RWPE2 (cell line): ENCODE measurements at regions not wholly inside any gene's neighbourhood (a gene's known extent, or its start where the extent isn't known, plus 50 kb on each side); places are given as distances from the start of the nearest gene placed in this dataset.

ENCODE experiments used
- ATAC-seq: fragments of 200-7000 bp; cut with Tn5 transposase; 3 replicates; pipeline ENCODE4 v1.9.1; 2021; ENCODE audit warnings: low read depth
- DNase-seq: peaks from one replicate; pipeline ENCODE4 v3.0.0-alpha.2; 2020; ENCODE audit warnings: low spot score
- H3K27ac ChIP-seq: fragments of 450-650 bp; 2 replicates; pipeline ENCODE4 v1.5.1; 2017; ENCODE audit warnings: mild to moderate bottlenecking; ENCODE audit not compliant: poor library complexity, severe bottlenecking
- H3K27me3 ChIP-seq: fragments of 250-450 bp; sonication (Bioruptor Pico); 2 replicates; pipeline ENCODE4 v1.5.1; 2021; ENCODE audit warnings: mild to moderate bottlenecking, moderate library complexity; ENCODE audit not compliant: insufficient read depth, poor library complexity, severe bottlenecking
- H3K36me3 ChIP-seq: fragments of 250-450 bp; sonication (Bioruptor Pico); 2 replicates; pipeline ENCODE4 v1.5.1; 2020; ENCODE audit warnings: low read depth, mild to moderate bottlenecking, moderate library complexity
- H3K4me1 ChIP-seq: fragments of 250-450 bp; sonication (Bioruptor Pico); 2 replicates; pipeline ENCODE4 v1.5.1; 2021; ENCODE audit warnings: mild to moderate bottlenecking, moderate library complexity; ENCODE audit not compliant: insufficient read depth, poor library complexity, severe bottlenecking
- H3K4me3 ChIP-seq: fragments of 250-450 bp; sonication (Bioruptor Pico); 2 replicates; pipeline ENCODE4 v1.5.1; 2021; ENCODE audit warnings: mild to moderate bottlenecking, moderate library complexity; ENCODE audit not compliant: severe bottlenecking
- H3K9me3 ChIP-seq: fragments of 250-450 bp; sonication (Bioruptor Pico); 2 replicates; pipeline ENCODE4 v1.5.1; 2021; ENCODE audit warnings: mild to moderate bottlenecking, moderate library complexity; ENCODE audit not compliant: severe bottlenecking
- TF ChIP-seq, protein P1 (sequence below): fragments of 450-650 bp; IDR thresholded peaks from one replicate; pipeline ENCODE4 v1.5.1; 2017; ENCODE audit warnings: mild to moderate bottlenecking, moderate library complexity; ENCODE audit not compliant: poor library complexity, severe bottlenecking

DNA sequence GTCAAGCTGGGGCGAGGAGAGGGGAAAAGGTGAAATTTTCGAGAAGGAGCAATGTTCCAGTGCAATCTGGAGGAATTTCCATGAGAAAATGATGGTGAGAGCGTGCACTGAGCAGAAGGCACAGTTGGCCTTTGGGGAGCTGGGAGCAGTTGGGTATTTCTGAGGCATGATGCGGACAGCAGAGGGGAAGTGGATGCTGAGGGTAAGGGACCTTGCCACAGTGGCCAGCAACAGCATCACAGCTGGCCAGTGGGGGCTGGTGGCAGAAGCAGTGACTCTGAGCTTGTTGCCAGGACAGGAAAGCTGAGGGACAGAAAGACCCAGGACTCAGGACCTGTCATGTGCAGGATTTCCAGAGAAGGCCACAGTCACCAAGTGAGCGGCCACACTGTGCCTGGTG is 98.9 kb downstream of the LSM3 start:
- Histone ChIP-seq H3K4me1 (no peaks in the 10 kb centered on the region), H3K27me3 (no peaks in the 10 kb centered on the region), H3K9me3 (no peaks in the 10 kb centered on the region), H3K27ac (no peak overlapping the region), H3K4me3 (no peak overlapping the region), H3K36me3 (no peaks in the 10 kb centered on the region)
- no peak for ATAC-seq
- TF ChIP-seq, protein P1, sequence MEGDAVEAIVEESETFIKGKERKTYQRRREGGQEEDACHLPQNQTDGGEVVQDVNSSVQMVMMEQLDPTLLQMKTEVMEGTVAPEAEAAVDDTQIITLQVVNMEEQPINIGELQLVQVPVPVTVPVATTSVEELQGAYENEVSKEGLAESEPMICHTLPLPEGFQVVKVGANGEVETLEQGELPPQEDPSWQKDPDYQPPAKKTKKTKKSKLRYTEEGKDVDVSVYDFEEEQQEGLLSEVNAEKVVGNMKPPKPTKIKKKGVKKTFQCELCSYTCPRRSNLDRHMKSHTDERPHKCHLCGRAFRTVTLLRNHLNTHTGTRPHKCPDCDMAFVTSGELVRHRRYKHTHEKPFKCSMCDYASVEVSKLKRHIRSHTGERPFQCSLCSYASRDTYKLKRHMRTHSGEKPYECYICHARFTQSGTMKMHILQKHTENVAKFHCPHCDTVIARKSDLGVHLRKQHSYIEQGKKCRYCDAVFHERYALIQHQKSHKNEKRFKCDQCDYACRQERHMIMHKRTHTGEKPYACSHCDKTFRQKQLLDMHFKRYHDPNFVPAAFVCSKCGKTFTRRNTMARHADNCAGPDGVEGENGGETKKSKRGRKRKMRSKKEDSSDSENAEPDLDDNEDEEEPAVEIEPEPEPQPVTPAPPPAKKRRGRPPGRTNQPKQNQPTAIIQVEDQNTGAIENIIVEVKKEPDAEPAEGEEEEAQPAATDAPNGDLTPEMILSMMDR: no peak
- no peak for DNase-seq

DNA sequence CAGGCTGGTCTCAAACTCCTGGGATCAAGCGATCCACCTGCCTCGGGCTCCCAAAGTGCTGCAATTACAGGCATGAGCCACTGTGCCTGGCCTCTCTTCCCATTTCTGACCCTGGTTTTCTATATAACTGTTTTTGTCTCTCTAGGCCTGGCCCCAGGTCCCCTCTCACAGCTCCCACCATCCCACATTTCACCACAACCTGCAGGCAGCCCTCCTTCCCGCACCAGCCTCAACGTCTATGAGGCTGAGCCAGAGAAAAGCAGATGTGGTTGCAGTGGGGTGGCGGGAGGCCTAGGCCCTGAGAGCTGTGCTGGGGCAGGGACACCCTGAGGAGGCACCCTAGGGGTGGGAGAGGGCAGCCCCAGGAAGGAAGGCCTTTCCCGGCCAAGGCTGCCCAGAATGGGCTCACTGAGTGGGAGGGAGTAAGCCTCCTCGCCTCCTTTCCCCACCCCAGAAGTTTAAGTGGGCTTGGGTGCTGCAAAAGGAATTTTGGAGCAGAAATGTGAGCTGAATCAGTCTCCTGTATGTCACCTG is 99.7 kb downstream of the LSM3 start:
- no peak overlapping the region for H3K4me3 ChIP-seq
- no peak for DNase-seq
- no peaks in the 10 kb centered on the region for H3K4me1 ChIP-seq
- TF ChIP-seq, protein P1: no peak
- H3K9me3 ChIP-seq: no peaks in the 10 kb centered on the region
- no peak for ATAC-seq
- H3K27ac ChIP-seq: no peak overlapping the region
- H3K36me3 ChIP-seq: no peaks in the 10 kb centered on the region
- H3K27me3 ChIP-seq: no peaks in the 10 kb centered on the region

DNA sequence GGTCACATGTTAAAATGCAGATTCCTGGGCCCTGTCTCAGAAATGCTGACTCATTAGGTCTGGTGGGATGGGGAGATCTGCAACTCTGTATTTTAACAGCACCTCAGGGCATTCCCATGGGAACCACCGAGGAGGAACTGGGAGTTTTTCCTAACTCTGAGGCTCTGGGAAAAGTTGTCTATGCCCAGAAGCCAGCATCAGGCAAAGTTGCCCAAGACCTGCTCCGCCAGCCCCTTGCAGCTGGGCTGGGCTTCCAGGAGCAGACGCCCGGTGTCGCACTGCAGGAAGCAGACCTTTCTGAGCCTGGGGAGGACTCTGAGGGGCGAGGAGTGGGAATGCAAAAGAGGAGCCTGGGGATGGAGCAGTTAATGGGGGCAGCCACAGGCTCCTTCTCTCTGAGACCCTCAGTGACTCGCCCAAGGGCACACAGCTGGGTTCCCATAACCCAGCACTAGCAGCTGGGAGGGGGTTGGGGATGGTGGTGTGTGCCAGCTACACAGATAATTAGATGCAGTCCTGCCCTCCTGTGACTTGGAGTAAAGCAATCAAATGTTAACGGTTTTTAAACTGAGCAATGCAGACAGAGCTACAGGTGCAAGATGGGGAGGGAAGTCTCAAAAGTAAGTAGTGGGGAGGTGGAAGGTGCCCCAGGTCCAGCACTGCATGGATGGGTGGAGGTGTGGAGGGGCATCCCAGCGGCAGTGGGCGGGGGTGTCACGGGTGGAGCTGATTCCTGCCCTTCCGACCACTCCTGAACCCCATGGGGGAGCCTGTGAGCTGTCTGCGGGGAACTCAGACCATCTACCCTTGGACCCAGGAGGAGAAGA is 100.4 kb downstream of the LSM3 start:
- no peaks in the 10 kb centered on the region for H3K27me3 ChIP-seq
- no peaks in the 10 kb centered on the region for H3K9me3 ChIP-seq
- no peaks in the 10 kb centered on the region for H3K36me3 ChIP-seq
- no peak overlapping the region for H3K27ac ChIP-seq
- ATAC-seq: no peak
- TF ChIP-seq, protein P1: no peak
- DNase-seq: no peak
- no peak overlapping the region for H3K4me3 ChIP-seq
- H3K4me1 ChIP-seq: no peaks in the 10 kb centered on the region

DNA sequence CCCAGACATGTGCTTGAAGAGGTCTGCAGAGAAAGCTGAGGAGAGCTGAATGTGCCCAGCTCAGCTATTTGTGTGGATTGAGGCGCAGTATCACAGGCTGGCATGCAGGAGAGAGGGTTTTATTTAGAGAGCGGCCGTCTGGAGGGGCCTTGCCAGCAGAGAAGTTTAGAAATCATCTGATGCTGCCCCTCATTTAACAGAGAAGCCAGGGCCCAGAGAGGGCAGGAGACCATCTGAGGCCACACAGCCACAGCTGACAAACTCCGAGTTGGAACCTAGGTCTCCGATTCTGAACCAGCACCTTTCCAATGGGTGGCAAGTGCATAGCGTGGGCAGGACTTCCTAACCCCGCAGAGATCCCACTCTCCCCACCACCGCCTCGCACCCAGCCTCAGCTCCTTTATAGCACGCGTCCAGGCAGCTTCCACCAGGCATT is 101.0 kb downstream of the LSM3 start:
- H3K27me3 ChIP-seq: no peaks in the 10 kb centered on the region
- no peak overlapping the region for H3K27ac ChIP-seq
- DNase-seq (no peak), ATAC-seq (no peak)
- TF ChIP-seq, protein P1: no peak
- no peaks in the 10 kb centered on the region for H3K36me3 ChIP-seq
- no peak overlapping the region for H3K4me3 ChIP-seq
- no peaks in the 10 kb centered on the region for H3K4me1 ChIP-seq
- no peaks in the 10 kb centered on the region for H3K9me3 ChIP-seq

DNA sequence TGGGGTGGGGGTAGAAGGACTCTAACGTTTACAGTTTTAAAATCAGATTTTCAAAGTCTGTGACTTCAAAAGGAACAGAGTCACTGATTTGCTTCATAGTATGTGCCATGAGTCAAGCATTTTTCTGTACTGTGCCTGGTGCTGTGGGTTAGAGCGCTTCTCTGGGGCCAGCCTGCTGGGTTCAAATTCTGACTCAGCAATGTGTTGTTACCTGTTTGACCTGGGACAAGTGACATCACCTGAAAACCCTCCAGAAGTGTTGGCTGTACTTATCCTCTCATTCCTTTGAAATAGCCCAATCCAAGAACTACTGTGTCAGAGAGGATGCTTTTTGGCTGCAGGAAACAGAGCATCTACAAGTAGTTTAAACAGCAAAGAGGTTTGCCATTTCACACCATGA is 101.7 kb downstream of the LSM3 start:
- Histone ChIP-seq H3K27me3 (no peaks in the 10 kb centered on the region), H3K4me1 (no peaks in the 10 kb centered on the region), H3K9me3 (no peaks in the 10 kb centered on the region), H3K27ac (no peak overlapping the region), H3K36me3 (no peaks in the 10 kb centered on the region), H3K4me3 (no peak overlapping the region)
- ATAC-seq (no peak), DNase-seq (no peak)
- TF ChIP-seq, protein P1: no peak
